NT2/D1 (cell line): ENCODE measurements at regions not wholly inside any gene's neighbourhood (a gene's known extent, or its start where the extent isn't known, plus 50 kb on each side); places are given as distances from the start of the nearest gene placed in this dataset.
"Not testable (repeated sequence)": the region's sequence is repeated elsewhere in the genome, so short reads cannot be mapped to it uniquely, and the experiment has no call there.

Experiments
- DNase-seq: peaks from one replicate; pipeline ENCODE4 v3.0.0-alpha.2; 2011; ENCODE audit warnings: low read depth, low spot score
- H3K27me3 ChIP-seq: 2 replicates; pipeline ENCODE4 v1.6.0; 2011; ENCODE audit warnings: mild to moderate bottlenecking; ENCODE audit not compliant: insufficient read length, insufficient read depth
- H3K36me3 ChIP-seq: 2 replicates; pipeline ENCODE4 v1.6.1; 2011; ENCODE audit warnings: mild to moderate bottlenecking, low read length, mixed read lengths; ENCODE audit not compliant: insufficient read depth, insufficient read length
- H3K4me1 ChIP-seq: 2 replicates; pipeline ENCODE4 v1.5.1; 2011; ENCODE audit not compliant: insufficient read depth, insufficient read length
- H3K4me3 ChIP-seq: 2 replicates; pipeline ENCODE4 v1.5.1; 2011; ENCODE audit warnings: low read depth; ENCODE audit not compliant: insufficient read length
- H3K9ac ChIP-seq: 2 replicates; pipeline ENCODE4 v1.6.0; 2011; ENCODE audit warnings: low read depth; ENCODE audit not compliant: insufficient read length
- H3K9me3 ChIP-seq: 2 replicates; pipeline ENCODE4 v1.5.1; 2011; ENCODE audit warnings: mild to moderate bottlenecking, low read length; ENCODE audit not compliant: insufficient read depth
- SUZ12 ChIP-seq: IDR thresholded peaks from 2 replicates; pipeline ENCODE4 v1.6.1; 2011; ENCODE audit not compliant: insufficient read length, insufficient read depth; ENCODE audit errors: extremely low read depth
- YY1 ChIP-seq: IDR thresholded peaks from 2 replicates; pipeline ENCODE4 v1.6.1; 2011; ENCODE audit not compliant: insufficient read length, insufficient read depth
- ZNF274 ChIP-seq: IDR thresholded peaks from 2 replicates; pipeline ENCODE4 v1.6.1; 2011; ENCODE audit warnings: mild to moderate bottlenecking, low read depth, low read length

- not testable (repeated sequence) for H3K4me1 ChIP-seq, H3K9me3 ChIP-seq, H3K27me3 ChIP-seq, H3K9ac ChIP-seq, H3K4me3 ChIP-seq, H3K36me3 ChIP-seq, DNase-seq
Measured at GRCh38 chr7:39793026-39793425, 157.0 kb upstream of the CDK13 start.

GRCh38 chr7:39793851-39794250 is 156.2 kb upstream of the CDK13 start:
- not testable (repeated sequence) for H3K4me1 ChIP-seq, H3K9me3 ChIP-seq, H3K4me3 ChIP-seq, DNase-seq, H3K27me3 ChIP-seq, H3K9ac ChIP-seq, H3K36me3 ChIP-seq

DNA sequence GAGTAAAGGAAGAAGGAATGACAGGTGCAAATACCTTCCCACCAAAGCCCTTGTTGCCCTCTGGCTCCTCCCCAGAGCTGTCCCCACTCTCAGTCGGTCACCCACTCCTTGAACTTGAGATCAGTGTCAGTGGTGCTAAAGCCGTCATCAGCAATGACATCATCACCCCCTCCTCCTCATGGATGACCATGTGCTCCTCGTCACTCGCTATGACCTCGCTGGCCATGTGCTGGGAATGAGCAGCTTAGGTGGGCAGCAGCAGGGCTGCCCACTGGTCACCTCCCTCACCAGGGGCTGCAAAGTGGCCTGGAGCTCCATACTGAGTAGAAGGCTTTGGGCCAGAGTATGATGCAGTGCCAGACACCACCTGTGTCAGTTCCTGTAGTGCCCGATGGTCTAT is 153.1 kb upstream of the CDK13 start:
- H3K9me3 ChIP-seq, H3K27me3 ChIP-seq, H3K4me3 ChIP-seq, H3K36me3 ChIP-seq, H3K9ac ChIP-seq, DNase-seq, H3K4me1 ChIP-seq: not testable (repeated sequence)

- not testable (repeated sequence) for H3K4me1 ChIP-seq, H3K36me3 ChIP-seq, H3K4me3 ChIP-seq, H3K9me3 ChIP-seq, H3K27me3 ChIP-seq, H3K9ac ChIP-seq, DNase-seq
Measured at GRCh38 chr7:39798077-39798476, 152.0 kb upstream of the CDK13 start.

- no peak overlapping the region for H3K9ac ChIP-seq
- no peaks in the 10 kb centered on the region for H3K36me3 ChIP-seq
- H3K9me3 ChIP-seq, result no peaks in the 10 kb centered on the region
- no peak for DNase-seq
- no peak overlapping the region for H3K4me3 ChIP-seq
- H3K27me3 ChIP-seq, result no peaks in the 10 kb centered on the region
- peaks cover 3% of the 10 kb centered on the region for H3K4me1 ChIP-seq
- no peak for TF ChIP-seq SUZ12
- no peak for TF ChIP-seq YY1
- TF ChIP-seq ZNF274, result no peak
Measured at GRCh38 chr7:39808796-39809481, 141.1 kb upstream of the CDK13 start.

- no peak for DNase-seq
- Histone ChIP-seq H3K4me3 (no peak overlapping the region), H3K4me1 (peaks cover 3% of the 10 kb centered on the region)
Measured at GRCh38 chr7:39810204-39810642, 139.8 kb upstream of the CDK13 start.

DNA sequence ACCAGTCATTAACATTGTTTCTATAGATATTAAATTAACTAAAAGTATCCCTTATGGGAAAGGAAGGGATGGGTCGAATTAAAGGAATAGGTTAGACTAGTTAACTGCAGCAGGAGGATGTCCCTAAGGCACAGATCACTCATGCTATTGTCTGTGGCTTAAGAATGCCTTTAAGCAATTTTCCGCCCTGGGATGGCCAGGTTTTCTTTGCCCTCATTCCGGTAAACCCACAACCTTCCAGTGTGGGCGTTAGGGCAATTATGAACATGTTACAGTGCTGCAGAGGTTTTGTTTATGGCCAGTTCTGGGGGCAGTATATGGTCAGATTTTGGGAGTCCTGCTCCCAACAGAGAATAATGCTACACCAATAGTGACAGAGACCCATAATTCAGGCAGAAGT is 139.3 kb upstream of the CDK13 start:
- no peaks in the 10 kb centered on the region for H3K9me3 ChIP-seq
- H3K4me3 ChIP-seq, result no peak overlapping the region
- TF ChIP-seq SUZ12 (no peak), YY1 (no peak)
- no peaks in the 10 kb centered on the region for H3K36me3 ChIP-seq
- no peak for DNase-seq
- peaks cover 3% of the 10 kb centered on the region for H3K4me1 ChIP-seq
- no peaks in the 10 kb centered on the region for H3K27me3 ChIP-seq
- H3K9ac ChIP-seq, result no peak overlapping the region

More at GRCh38 chr7:39810204-39810642, 139.8 kb upstream of the CDK13 start:
- H3K9me3 ChIP-seq, result no peaks in the 10 kb centered on the region
- no peak overlapping the region for H3K9ac ChIP-seq
- TF ChIP-seq YY1, result no peak
- no peak for TF ChIP-seq SUZ12
- no peak for TF ChIP-seq ZNF274
- H3K36me3 ChIP-seq, result no peaks in the 10 kb centered on the region
- no peaks in the 10 kb centered on the region for H3K27me3 ChIP-seq

DNA sequence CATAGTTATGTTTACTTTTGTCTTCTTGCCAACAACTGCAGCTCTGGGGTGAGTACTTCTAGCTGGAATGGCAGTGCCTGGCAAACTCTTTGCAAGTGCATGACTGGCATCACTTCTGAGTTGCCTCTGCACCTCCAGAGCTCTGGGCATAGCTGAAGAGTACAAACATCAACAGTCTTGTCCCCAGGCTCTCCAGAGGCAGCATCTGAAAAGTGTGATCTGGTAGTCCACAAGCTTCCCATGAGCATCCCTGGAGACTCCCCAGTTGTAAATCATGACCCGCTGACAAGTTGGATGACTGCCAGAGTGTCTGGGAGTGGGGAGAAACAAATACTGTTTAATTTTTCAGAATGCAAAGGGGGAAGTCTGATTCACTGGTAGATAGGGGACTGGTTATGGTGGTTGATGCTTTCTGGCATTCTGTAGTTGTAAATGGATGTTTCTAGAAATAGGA is 138.9 kb upstream of the CDK13 start:
- no peaks in the 10 kb centered on the region for H3K9me3 ChIP-seq
- no peaks in the 10 kb centered on the region for H3K36me3 ChIP-seq
- no peak for DNase-seq
- H3K4me3 ChIP-seq, result no peak overlapping the region
- peaks cover 3% of the 10 kb centered on the region for H3K4me1 ChIP-seq
- no peak for TF ChIP-seq ZNF274
- TF ChIP-seq SUZ12, result no peak
- TF ChIP-seq YY1, result no peak
- H3K9ac ChIP-seq, result no peak overlapping the region
- H3K27me3 ChIP-seq, result no peaks in the 10 kb centered on the region
